ENCODE measurements at regions not wholly inside any gene's neighbourhood (a gene's known extent, or its start where the extent isn't known, plus 50 kb on each side); places are given as distances from the start of the nearest gene placed in this dataset.

DNA sequence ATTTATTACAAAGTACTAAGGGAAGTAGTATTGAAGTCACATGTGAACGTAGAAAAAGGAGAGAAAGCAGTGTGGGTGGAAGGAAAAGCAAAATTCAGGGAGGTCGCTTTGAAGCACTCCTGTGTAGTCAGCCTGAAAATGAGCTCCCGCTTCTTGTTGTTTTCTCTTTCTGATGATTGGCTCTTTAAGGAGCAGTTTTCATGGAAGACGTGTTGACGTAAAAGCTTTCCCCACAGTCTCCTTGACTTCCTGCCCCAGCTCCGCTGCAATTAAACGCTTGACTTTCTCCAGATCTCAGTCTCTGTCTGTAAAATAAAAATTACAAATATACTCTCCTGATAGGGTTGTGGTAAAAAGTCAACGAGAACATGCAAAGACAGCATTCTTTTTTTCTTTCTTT, 661.5 kb upstream of the ZP4 start:
- TF ChIP-seq, protein P1, sequence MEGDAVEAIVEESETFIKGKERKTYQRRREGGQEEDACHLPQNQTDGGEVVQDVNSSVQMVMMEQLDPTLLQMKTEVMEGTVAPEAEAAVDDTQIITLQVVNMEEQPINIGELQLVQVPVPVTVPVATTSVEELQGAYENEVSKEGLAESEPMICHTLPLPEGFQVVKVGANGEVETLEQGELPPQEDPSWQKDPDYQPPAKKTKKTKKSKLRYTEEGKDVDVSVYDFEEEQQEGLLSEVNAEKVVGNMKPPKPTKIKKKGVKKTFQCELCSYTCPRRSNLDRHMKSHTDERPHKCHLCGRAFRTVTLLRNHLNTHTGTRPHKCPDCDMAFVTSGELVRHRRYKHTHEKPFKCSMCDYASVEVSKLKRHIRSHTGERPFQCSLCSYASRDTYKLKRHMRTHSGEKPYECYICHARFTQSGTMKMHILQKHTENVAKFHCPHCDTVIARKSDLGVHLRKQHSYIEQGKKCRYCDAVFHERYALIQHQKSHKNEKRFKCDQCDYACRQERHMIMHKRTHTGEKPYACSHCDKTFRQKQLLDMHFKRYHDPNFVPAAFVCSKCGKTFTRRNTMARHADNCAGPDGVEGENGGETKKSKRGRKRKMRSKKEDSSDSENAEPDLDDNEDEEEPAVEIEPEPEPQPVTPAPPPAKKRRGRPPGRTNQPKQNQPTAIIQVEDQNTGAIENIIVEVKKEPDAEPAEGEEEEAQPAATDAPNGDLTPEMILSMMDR (IDR thresholded peaks at IDR 0.05; ENCODE audit: low read length) = no peak
- TF ChIP-seq EZH2 (optimal IDR thresholded peaks at IDR 0.05; ENCODE audit: low read depth, low read length) = no peak

Data from MM.1S (cell line).